Mucosa of stomach (tissue), 1 donor: ENCODE measurements at regions not wholly inside any gene's neighbourhood (a gene's known extent, or its start where the extent isn't known, plus 50 kb on each side); places are given as distances from the start of the nearest gene placed in this dataset.

Experiments used
- H3K27me3 ChIP-seq: one replicate; pipeline ENCODE4 v1.7.0; 2013; ENCODE audit warnings: mild to moderate bottlenecking, low read length; ENCODE audit not compliant: control insufficient read depth, insufficient read depth
- H3K36me3 ChIP-seq: one replicate; pipeline ENCODE4 v1.7.0; 2013; ENCODE audit warnings: low read length; ENCODE audit not compliant: control insufficient read depth, insufficient read depth
- H3K4me1 ChIP-seq: one replicate; pipeline ENCODE4 v1.7.0; 2013; ENCODE audit warnings: mild to moderate bottlenecking, low read length; ENCODE audit not compliant: control insufficient read depth, insufficient read depth
- H3K4me3 ChIP-seq: one replicate; pipeline ENCODE4 v1.7.0; 2013; ENCODE audit warnings: low read length
- H3K9ac ChIP-seq: one replicate; pipeline ENCODE4 v1.7.0; 2013; ENCODE audit warnings: mild to moderate bottlenecking, low read length, moderate library complexity
- H3K9me3 ChIP-seq: one replicate; pipeline ENCODE4 v1.7.0; 2013; ENCODE audit warnings: mild to moderate bottlenecking, low read length, moderate library complexity; ENCODE audit not compliant: control insufficient read depth
- donor health status: Pancreatic carcinoma.

GRCh38 chrX:21056622-21057021, 317.6 kb upstream of the CNKSR2 start:
- Histone ChIP-seq H3K4me3 (no peak overlapping the region), H3K9ac (no peak overlapping the region), H3K9me3 (no peaks in the 10 kb centered on the region), H3K27me3 (no peaks in the 10 kb centered on the region), H3K4me1 (no peaks in the 10 kb centered on the region), H3K36me3 (no peaks in the 10 kb centered on the region)

- Histone ChIP-seq H3K9ac (no peak overlapping the region), H3K4me3 (no peak overlapping the region), H3K27me3 (no peaks in the 10 kb centered on the region), H3K36me3 (no peaks in the 10 kb centered on the region), H3K9me3 (no peaks in the 10 kb centered on the region), H3K4me1 (no peaks in the 10 kb centered on the region)
These were observed 327.2 kb upstream of the CNKSR2 start for GRCh38 chrX:21047034-21047455.

- H3K9ac ChIP-seq = no peak overlapping the region
- no peaks in the 10 kb centered on the region for H3K27me3 ChIP-seq
- H3K36me3 ChIP-seq = no peaks in the 10 kb centered on the region
- H3K4me1 ChIP-seq = no peaks in the 10 kb centered on the region
- H3K9me3 ChIP-seq = no peaks in the 10 kb centered on the region
- no peak overlapping the region for H3K4me3 ChIP-seq
These were observed 359.9 kb upstream of the CNKSR2 start for GRCh38 chrX:21014326-21014725.

GRCh38 chrX:21004835-21005234, 369.4 kb upstream of the CNKSR2 start:
- Histone ChIP-seq H3K9ac (no peak overlapping the region), H3K4me1 (no peaks in the 10 kb centered on the region), H3K9me3 (no peaks in the 10 kb centered on the region), H3K36me3 (no peaks in the 10 kb centered on the region), H3K27me3 (no peaks in the 10 kb centered on the region), H3K4me3 (no peak overlapping the region)

GRCh38 chrX:20995829-20996228, 378.4 kb upstream of the CNKSR2 start:
- H3K4me1 ChIP-seq = no peaks in the 10 kb centered on the region
- no peaks in the 10 kb centered on the region for H3K27me3 ChIP-seq
- H3K9ac ChIP-seq = no peak overlapping the region
- H3K9me3 ChIP-seq = no peaks in the 10 kb centered on the region
- no peaks in the 10 kb centered on the region for H3K36me3 ChIP-seq
- H3K4me3 ChIP-seq = no peak overlapping the region

- H3K36me3 ChIP-seq = no peaks in the 10 kb centered on the region
- H3K4me1 ChIP-seq = no peaks in the 10 kb centered on the region
- no peak overlapping the region for H3K4me3 ChIP-seq
- H3K27me3 ChIP-seq = no peaks in the 10 kb centered on the region
- no peak overlapping the region for H3K9ac ChIP-seq
- H3K9me3 ChIP-seq = no peaks in the 10 kb centered on the region
These were observed 384.9 kb upstream of the CNKSR2 start for GRCh38 chrX:20989361-20989760.

GRCh38 chrX:20988804-20989203, 385.4 kb upstream of the CNKSR2 start:
- Histone ChIP-seq H3K36me3 (no peaks in the 10 kb centered on the region), H3K9ac (no peak overlapping the region), H3K4me1 (no peaks in the 10 kb centered on the region), H3K27me3 (no peaks in the 10 kb centered on the region), H3K9me3 (no peaks in the 10 kb centered on the region), H3K4me3 (no peak overlapping the region)

GRCh38 chrX:20988118-20988517, 386.1 kb upstream of the CNKSR2 start:
- Histone ChIP-seq H3K9me3 (no peaks in the 10 kb centered on the region), H3K27me3 (no peaks in the 10 kb centered on the region), H3K36me3 (no peaks in the 10 kb centered on the region), H3K4me1 (no peaks in the 10 kb centered on the region), H3K4me3 (no peak overlapping the region), H3K9ac (no peak overlapping the region)

- H3K36me3 ChIP-seq = no peaks in the 10 kb centered on the region
- H3K4me1 ChIP-seq = no peaks in the 10 kb centered on the region
- H3K4me3 ChIP-seq = no peak overlapping the region
- H3K9me3 ChIP-seq = no peaks in the 10 kb centered on the region
- no peak overlapping the region for H3K9ac ChIP-seq
- H3K27me3 ChIP-seq = no peaks in the 10 kb centered on the region
These were observed 393.8 kb upstream of the CNKSR2 start for GRCh38 chrX:20980426-20980825.

GRCh38 chrX:20974326-20974725, 399.9 kb upstream of the CNKSR2 start:
- Histone ChIP-seq H3K4me1 (no peaks in the 10 kb centered on the region), H3K36me3 (no peaks in the 10 kb centered on the region), H3K27me3 (no peaks in the 10 kb centered on the region), H3K9me3 (no peaks in the 10 kb centered on the region), H3K4me3 (no peak overlapping the region), H3K9ac (no peak overlapping the region)

GRCh38 chrX:20973038-20973437, 401.2 kb upstream of the CNKSR2 start:
- Histone ChIP-seq H3K27me3 (no peaks in the 10 kb centered on the region), H3K9ac (no peak overlapping the region)

GRCh38 chrX:20971250-20971649, 403.0 kb upstream of the CNKSR2 start:
- Histone ChIP-seq H3K27me3 (no peaks in the 10 kb centered on the region), H3K36me3 (no peaks in the 10 kb centered on the region), H3K9me3 (no peaks in the 10 kb centered on the region), H3K9ac (no peak overlapping the region), H3K4me3 (no peak overlapping the region), H3K4me1 (no peaks in the 10 kb centered on the region)

More at GRCh38 chrX:20973038-20973437, 401.2 kb upstream of the CNKSR2 start:
- no peaks in the 10 kb centered on the region for H3K4me1 ChIP-seq
- H3K9me3 ChIP-seq = no peaks in the 10 kb centered on the region
- H3K36me3 ChIP-seq = no peaks in the 10 kb centered on the region
- no peak overlapping the region for H3K4me3 ChIP-seq

- no peaks in the 10 kb centered on the region for H3K27me3 ChIP-seq
- H3K36me3 ChIP-seq = no peaks in the 10 kb centered on the region
- peaks cover 5% of the 10 kb centered on the region for H3K4me1 ChIP-seq
- no peak overlapping the region for H3K4me3 ChIP-seq
- no peaks in the 10 kb centered on the region for H3K9me3 ChIP-seq
- no peak overlapping the region for H3K9ac ChIP-seq
These were observed 404.7 kb upstream of the CNKSR2 start for GRCh38 chrX:20969565-20969964.
